Epithelial cell of proximal tubule (primary cell): ENCODE measurements at regions not wholly inside any gene's neighbourhood (a gene's known extent, or its start where the extent isn't known, plus 50 kb on each side); places are given as distances from the start of the nearest gene placed in this dataset.

Source experiments
- DNase-seq: peaks from one replicate; pipeline ENCODE4 v3.0.0-alpha.2; 2011; ENCODE audit warnings: low read depth
- H3K4me3 ChIP-seq: 2 replicates; pipeline ENCODE4 v1.5.1; 2011; ENCODE audit warnings: low read depth, mild to moderate bottlenecking, low read length
- TF ChIP-seq, protein P1 (sequence below): conservative IDR thresholded peaks from 2 replicates; pipeline ENCODE4 v1.5.1; 2012; ENCODE audit warnings: low read depth, mild to moderate bottlenecking, low read length

DNA sequence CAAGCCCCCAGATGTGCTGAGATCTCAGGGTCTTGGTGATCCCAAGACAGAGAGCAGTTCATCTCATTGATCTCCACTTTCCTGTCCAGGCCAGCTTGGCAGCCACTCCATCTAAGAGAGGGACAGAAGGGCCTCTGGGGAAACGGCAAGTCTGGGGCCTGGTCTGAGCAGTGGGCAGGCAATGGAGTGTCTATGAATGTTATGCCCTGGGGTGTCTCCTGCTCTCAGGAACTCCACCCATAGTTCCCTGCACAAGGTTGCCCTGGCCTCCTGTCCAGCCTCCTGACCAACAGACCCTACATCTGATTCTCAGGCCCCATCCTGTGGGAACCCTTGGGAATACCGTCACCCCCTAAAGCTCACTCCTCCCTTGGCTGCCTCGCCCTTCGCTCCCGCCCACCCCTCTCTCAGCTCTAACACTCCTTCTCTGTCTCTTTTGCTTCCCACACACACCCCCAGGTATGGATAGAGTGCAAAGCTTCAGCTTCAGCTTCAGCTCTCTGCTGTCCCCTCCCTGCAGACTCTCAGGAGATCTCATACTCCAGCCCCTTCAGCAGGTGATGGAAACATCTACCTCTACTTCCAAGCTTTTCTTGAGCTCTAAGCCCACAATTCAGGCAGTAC lies 83.0 kb downstream of the HIF1AN start:
- TF ChIP-seq, protein P1, sequence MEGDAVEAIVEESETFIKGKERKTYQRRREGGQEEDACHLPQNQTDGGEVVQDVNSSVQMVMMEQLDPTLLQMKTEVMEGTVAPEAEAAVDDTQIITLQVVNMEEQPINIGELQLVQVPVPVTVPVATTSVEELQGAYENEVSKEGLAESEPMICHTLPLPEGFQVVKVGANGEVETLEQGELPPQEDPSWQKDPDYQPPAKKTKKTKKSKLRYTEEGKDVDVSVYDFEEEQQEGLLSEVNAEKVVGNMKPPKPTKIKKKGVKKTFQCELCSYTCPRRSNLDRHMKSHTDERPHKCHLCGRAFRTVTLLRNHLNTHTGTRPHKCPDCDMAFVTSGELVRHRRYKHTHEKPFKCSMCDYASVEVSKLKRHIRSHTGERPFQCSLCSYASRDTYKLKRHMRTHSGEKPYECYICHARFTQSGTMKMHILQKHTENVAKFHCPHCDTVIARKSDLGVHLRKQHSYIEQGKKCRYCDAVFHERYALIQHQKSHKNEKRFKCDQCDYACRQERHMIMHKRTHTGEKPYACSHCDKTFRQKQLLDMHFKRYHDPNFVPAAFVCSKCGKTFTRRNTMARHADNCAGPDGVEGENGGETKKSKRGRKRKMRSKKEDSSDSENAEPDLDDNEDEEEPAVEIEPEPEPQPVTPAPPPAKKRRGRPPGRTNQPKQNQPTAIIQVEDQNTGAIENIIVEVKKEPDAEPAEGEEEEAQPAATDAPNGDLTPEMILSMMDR: no peak
- H3K4me3 ChIP-seq: no peak overlapping the region
- DNase-seq: no peak

DNA sequence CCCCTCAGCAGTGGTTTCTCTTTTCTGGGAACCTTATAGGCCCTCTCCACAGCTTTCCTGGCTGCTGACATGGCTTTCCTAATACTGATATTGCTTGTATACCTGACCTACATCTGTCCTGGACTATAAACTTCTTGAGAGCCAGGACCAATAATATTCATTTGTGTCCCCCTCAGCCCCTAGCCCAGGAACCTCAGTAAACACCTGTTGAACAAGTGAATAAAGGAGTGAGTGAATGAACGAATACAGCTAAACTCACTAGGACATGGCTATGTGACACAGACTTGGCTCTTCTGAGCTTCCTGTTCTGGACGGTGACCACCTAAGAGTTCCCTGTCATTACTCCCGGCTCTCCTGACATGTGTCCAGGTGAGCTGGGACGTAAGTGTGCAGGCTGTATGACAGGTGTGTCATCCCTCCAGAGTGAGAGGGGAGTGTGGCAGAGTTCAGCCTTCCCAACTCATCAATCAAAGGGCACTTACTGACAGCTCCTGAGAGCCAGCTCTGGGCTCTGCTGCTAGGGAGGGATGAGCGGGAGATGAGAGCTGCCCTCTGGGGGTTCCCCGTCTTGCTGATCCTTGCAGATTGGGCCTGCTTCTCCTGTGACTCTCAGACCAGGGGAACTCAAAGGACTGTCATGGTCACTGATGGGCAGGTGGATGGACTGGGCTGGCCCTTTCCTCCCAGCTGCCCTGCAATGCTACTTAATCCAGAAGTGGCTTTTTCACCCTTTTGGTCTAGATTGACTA lies 84.5 kb downstream of the HIF1AN start:
- no peak for DNase-seq
- TF ChIP-seq, protein P1: no peak
- no peak overlapping the region for H3K4me3 ChIP-seq

DNA sequence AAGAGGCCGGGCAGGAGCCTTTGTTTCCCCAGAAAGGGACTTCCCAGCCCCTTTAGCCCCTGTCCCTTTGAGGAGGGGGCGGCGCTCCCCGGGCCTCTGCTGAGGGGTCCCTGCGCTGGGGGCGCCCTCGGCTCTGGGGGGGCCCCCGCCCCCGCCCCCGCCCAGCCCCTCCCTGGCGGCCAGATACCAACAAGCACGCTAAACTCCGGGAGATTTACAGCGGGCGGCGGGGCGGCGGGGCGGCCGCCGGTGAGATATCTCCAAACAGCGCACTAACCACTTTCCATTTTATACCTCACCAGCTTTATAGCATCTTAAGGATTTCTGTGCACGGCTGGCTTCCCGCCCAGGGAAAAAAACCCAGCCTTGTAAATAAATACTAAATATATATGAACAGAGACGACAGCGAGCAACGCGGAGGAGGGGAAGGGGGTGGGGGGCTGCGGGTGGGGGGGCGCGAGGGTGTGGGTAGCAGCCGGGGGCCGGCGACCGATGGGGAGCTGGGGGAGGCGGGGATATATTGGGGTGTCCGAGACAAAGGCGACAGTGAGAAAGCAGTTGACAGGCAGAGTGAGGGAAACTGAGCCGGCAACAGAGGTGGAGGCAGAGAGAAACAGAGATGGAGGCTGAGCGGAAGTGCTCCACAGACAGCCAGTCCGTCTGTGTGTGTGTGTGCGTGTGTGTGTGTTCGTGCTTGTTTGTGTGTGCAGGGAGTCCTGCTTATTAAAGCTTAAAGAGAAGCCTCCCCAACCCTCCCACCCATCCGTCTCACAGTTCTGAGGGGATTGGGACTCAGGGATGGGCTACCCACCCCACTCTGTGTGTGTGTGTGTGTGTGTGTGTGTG lies 85.8 kb downstream of the HIF1AN start:
- DNase-seq: no peak
- no peak overlapping the region for H3K4me3 ChIP-seq
- TF ChIP-seq, protein P1: no peak

DNA sequence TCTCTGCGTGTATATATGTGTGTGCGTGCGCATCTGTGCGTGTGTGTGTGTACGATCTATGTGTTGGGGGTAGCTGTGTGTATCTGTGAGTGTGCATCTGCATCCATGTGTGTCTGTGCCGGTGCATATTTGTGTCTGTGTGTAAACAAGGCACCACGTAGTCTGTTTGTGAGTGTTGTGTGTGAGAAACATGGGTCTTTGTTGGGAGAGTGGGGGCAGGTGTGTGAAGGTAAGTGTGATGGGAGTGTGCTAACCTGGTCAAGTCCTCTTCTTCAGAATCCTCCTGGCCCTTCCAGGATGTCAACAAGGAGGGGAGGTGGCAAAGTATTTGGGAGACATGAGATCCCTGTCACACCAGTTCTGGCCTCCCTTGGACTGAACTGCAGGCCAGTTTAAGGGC lies 87.2 kb downstream of the HIF1AN start:
- DNase-seq: no peak
- TF ChIP-seq, protein P1: no peak
- no peak overlapping the region for H3K4me3 ChIP-seq

DNA sequence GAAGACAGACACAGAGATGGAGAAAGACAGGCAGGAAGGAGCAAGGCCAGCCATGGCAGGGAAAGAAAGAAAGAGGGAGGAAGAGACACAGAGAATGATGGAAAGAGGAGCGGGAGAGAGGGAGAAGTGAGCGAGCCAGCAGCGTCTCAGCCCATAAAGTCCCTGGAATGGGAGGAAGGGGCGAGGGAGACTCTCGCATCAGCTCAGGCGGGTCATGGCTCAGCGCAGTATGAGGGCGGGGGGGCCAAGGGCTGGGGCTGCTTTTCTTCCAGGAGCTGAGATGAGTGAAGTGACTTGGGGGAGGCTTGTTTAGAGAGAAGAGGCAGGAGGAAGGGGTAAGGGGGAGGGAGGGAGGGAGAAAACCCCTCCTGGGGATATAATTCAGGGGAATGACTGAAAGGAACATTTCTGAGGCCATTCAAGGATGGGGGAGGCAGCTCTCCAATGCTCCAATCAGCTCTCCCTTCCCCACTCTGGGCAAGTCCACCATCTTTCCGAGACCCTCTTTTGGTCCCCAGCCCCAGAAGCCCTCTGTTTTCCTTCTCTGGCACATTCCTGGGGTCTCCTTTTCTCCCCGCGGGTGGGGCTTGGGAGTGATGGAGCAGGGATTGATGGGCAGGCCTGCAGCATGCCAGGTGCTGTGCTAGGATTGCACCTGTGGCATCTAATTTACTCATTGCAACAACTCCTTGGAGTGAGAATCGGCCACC lies 87.9 kb downstream of the HIF1AN start:
- DNase-seq: no peak
- H3K4me3 ChIP-seq: no peak overlapping the region
- TF ChIP-seq, protein P1: no peak

DNA sequence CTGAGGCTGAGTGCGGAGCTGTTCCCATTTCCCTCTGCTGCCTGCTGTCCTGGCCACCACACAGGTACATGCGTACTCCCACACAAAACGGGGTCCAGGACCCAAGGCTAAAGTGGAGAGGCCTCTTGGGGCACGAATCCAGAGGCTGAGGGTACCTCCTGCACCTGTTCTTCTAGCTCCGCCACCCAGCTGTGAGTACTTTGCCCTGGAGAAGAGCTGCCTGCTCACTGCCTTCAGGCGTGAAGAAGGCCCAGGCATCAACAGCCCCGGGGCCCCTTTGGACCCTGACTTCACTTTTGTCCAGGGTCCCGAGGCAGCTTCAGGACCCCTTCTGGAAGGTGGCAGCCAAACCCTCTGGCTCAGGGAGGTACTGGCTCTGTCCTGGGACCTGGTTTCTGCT lies 88.6 kb downstream of the HIF1AN start:
- H3K4me3 ChIP-seq: no peak overlapping the region
- no peak for DNase-seq
- TF ChIP-seq, protein P1: no peak
